OCI-LY1 (cell line): ENCODE measurements at regions not wholly inside any gene's neighbourhood (a gene's known extent, or its start where the extent isn't known, plus 50 kb on each side); places are given as distances from the start of the nearest gene placed in this dataset.

ENCODE experiments used
- H2AFZ ChIP-seq: fragments of 200-600 bp; sonication (generic), shearing (Covaris generic); 2 replicates; pipeline ENCODE4 v1.6.0; 2014; ENCODE audit warnings: antibody characterized with exemption, mild to moderate bottlenecking, low read length
- H3F3A ChIP-seq: fragments of 200-600 bp; sonication (generic), shearing (Covaris generic); 2 replicates; pipeline ENCODE4 v1.6.0; 2014; ENCODE audit warnings: mild to moderate bottlenecking, antibody characterized with exemption, low read length, moderate library complexity; ENCODE audit not compliant: insufficient read depth
- H3K27ac ChIP-seq: fragments of 200-600 bp; sonication (generic); 2 replicates; pipeline ENCODE4 v1.5.1; 2014; ENCODE audit warnings: low read length, mixed run types, mild to moderate bottlenecking, low read depth; ENCODE audit not compliant: poor library complexity, severe bottlenecking
- H3K27me3 ChIP-seq: fragments of 200-600 bp; sonication (generic); 2 replicates; pipeline ENCODE4 v1.6.0; 2014; ENCODE audit warnings: antibody characterized with exemption, mild to moderate bottlenecking, low read length, moderate library complexity; ENCODE audit not compliant: insufficient read depth
- H3K36me3 ChIP-seq: fragments of 200-600 bp; sonication (generic); 2 replicates; pipeline ENCODE4 v1.6.1; 2014; ENCODE audit warnings: mild to moderate bottlenecking, antibody characterized with exemption, low read length, moderate library complexity, mixed read lengths; ENCODE audit not compliant: insufficient read depth
- H3K4me1 ChIP-seq: fragments of 200-600 bp; sonication (generic); 2 replicates; pipeline ENCODE4 v1.5.1; 2014; ENCODE audit warnings: mild to moderate bottlenecking, low read length, moderate library complexity; ENCODE audit not compliant: insufficient read depth, severe bottlenecking
- H3K4me2 ChIP-seq: fragments of 200-600 bp; sonication (generic), shearing (Covaris generic); 2 replicates; pipeline ENCODE4 v1.6.1; 2014; ENCODE audit warnings: low read length
- H3K4me3 ChIP-seq: fragments of 200-600 bp; sonication (generic); 2 replicates; pipeline ENCODE4 v1.5.1; 2014; ENCODE audit warnings: low read length, low read depth, mild to moderate bottlenecking, mixed read lengths; ENCODE audit not compliant: poor library complexity, severe bottlenecking
- H3K79me2 ChIP-seq: fragments of 200-600 bp; shearing (Covaris generic); 2 replicates; pipeline ENCODE4 v1.6.1; 2016; ENCODE audit warnings: mixed run types, low read length, mixed read lengths; ENCODE audit not compliant: insufficient read depth
- H3K9ac ChIP-seq: fragments of 200-600 bp; sonication (generic), shearing (Covaris generic); 2 replicates; pipeline ENCODE4 v1.6.1; 2014; ENCODE audit warnings: mild to moderate bottlenecking, low read length, mixed read lengths
- H3K9me2 ChIP-seq: fragments of 200-600 bp; sonication (generic), shearing (Covaris generic); 2 replicates; pipeline ENCODE4 v1.6.1; 2014; ENCODE audit warnings: low read depth, mild to moderate bottlenecking, low read length, mixed read lengths
- H3K9me3 ChIP-seq: fragments of 200-600 bp; shearing (Covaris generic); 2 replicates; pipeline ENCODE4 v1.6.1; 2014; ENCODE audit warnings: low read length, mixed read lengths
- H4K20me1 ChIP-seq: fragments of 200-600 bp; sonication (generic), shearing (Covaris generic); 2 replicates; pipeline ENCODE4 v1.6.0; 2016; ENCODE audit warnings: mild to moderate bottlenecking, low read length; ENCODE audit not compliant: insufficient read depth
- EZH2 ChIP-seq: fragments of 200-600 bp; sonication (generic), shearing (Covaris generic); IDR thresholded peaks from 2 replicates; pipeline ENCODE4 v1.8.0; 2017; ENCODE audit warnings: borderline replicate concordance, mixed run types, mild to moderate bottlenecking, antibody characterized with exemption, low read length, moderate library complexity, mixed read lengths
- TF ChIP-seq, protein P1 (sequence below): fragments of 200-600 bp; sonication (generic), shearing (Covaris generic); IDR thresholded peaks from 2 replicates; pipeline ENCODE4 v1.5.1; 2017; ENCODE audit warnings: mild to moderate bottlenecking, antibody characterized with exemption, low read length, moderate library complexity, mixed read lengths

DNA sequence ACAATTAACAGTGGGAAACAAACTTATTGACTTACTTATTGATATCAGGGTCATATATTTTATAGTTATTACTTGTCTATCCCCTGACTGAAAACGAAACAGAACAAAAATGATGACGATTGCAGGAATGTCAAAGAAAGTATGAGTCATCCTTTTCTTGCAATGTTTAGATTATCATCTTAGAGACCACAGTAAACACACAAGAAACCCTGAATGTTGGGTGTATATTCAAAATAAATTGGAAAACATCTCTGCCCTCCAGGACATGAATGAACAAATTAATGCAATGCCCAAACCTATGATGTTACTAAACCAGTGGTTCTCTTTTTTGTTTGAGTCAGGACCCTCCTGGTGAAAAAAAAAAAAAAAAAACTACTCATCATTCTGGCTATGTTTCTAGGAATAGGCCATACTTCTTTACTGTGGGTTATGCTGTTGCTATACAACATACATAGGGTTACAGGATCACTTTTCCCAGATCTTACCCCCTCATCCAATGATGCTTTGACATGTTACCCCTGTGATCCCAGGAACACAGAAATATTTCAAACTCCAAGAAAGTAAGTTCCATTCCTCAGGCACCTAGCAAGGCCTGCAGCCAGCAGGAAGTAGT is 623.4 kb upstream of the IGFBP3 start:
- Histone ChIP-seq H3K4me3 (no peak overlapping the region), H3K9ac (no peak overlapping the region), H3K9me3 (no peaks in the 10 kb centered on the region), H3K9me2 (no peaks in the 10 kb centered on the region; the same call in 1 of the 2 replicates), H3F3A (no peaks in the 10 kb centered on the region), H3K36me3 (no peaks in the 10 kb centered on the region), H3K4me2 (no peak overlapping the region), H2AFZ (no peak overlapping the region), H4K20me1 (no peaks in the 10 kb centered on the region), H3K27me3 (no peaks in the 10 kb centered on the region), H3K27ac (no peak overlapping the region), H3K79me2 (no peaks in the 10 kb centered on the region), H3K4me1 (no peaks in the 10 kb centered on the region)
- TF ChIP-seq, protein P1, sequence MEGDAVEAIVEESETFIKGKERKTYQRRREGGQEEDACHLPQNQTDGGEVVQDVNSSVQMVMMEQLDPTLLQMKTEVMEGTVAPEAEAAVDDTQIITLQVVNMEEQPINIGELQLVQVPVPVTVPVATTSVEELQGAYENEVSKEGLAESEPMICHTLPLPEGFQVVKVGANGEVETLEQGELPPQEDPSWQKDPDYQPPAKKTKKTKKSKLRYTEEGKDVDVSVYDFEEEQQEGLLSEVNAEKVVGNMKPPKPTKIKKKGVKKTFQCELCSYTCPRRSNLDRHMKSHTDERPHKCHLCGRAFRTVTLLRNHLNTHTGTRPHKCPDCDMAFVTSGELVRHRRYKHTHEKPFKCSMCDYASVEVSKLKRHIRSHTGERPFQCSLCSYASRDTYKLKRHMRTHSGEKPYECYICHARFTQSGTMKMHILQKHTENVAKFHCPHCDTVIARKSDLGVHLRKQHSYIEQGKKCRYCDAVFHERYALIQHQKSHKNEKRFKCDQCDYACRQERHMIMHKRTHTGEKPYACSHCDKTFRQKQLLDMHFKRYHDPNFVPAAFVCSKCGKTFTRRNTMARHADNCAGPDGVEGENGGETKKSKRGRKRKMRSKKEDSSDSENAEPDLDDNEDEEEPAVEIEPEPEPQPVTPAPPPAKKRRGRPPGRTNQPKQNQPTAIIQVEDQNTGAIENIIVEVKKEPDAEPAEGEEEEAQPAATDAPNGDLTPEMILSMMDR, result no peak
- TF ChIP-seq EZH2, result no peak

DNA sequence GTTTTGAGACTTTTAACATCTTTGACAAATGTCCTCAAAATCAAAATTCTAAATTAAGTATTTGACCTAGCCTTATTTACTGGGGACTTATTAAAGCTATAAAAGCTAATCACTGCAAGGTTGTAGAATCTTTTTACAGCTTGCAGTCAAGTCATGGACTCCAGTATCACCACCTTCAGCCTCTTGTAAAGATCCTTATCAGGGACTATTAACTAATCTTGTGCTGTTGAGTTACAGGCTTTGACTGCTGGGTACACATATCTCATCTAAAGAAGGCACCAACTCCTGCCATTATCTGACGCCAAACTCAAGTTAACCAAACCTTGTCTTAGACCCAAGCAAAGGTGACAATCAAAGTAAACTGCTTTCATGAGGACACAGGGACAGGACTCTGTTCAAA is 621.0 kb upstream of the IGFBP3 start:
- H3F3A ChIP-seq, result no peaks in the 10 kb centered on the region
- TF ChIP-seq, protein P1, result no peak
- TF ChIP-seq EZH2, result no peak
- no peaks in the 10 kb centered on the region; the same call in 1 of the 2 replicates for H3K9me2 ChIP-seq
- no peak overlapping the region for H3K4me3 ChIP-seq
- H3K27ac ChIP-seq, result no peak overlapping the region
- H4K20me1 ChIP-seq, result no peaks in the 10 kb centered on the region
- H2AFZ ChIP-seq, result no peak overlapping the region
- no peak overlapping the region for H3K4me2 ChIP-seq
- no peaks in the 10 kb centered on the region for H3K27me3 ChIP-seq
- H3K36me3 ChIP-seq, result no peaks in the 10 kb centered on the region
- H3K79me2 ChIP-seq, result no peaks in the 10 kb centered on the region
- H3K9me3 ChIP-seq, result no peaks in the 10 kb centered on the region
- H3K9ac ChIP-seq, result no peak overlapping the region
- no peaks in the 10 kb centered on the region for H3K4me1 ChIP-seq

DNA sequence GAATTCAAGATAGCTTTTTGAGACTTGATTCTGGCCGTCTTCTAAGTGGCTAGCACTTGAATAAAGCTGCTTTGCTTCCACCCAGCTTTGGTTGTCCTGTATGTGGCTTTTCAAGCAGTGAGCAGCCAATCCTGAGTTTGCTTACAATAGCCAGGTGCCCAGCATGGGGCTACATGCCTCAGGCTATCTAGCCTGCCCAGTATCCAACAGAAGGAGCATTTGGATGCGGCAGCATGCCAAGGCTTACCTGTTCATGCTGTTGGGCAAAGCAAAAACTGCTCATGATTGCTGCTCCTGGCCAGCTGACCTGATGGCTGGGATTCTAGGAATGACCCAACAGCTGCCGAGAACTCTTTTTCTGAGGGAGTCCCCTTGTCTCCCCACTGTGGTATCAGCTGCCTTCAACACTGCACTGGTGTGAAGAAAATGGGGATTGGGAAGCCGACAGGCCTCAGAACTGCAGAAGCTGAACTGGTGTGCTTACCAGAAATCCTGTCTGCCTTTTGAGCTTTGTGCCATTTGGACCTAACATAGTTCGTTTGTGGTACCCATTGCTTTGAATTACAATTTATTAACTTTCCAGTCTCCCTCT is 618.9 kb upstream of the IGFBP3 start:
- Histone ChIP-seq H3K4me2 (no peak overlapping the region), H3K27me3 (no peaks in the 10 kb centered on the region; the same call in 1 of the 2 replicates)

More for the DNA sequence above, 618.9 kb upstream of the IGFBP3 start:
- Histone ChIP-seq H3K79me2 (no peaks in the 10 kb centered on the region), H3K9ac (no peak overlapping the region), H4K20me1 (no peaks in the 10 kb centered on the region), H3K9me3 (no peaks in the 10 kb centered on the region), H3K9me2 (no peaks in the 10 kb centered on the region), H3K4me3 (no peak overlapping the region), H3K36me3 (no peaks in the 10 kb centered on the region), H3F3A (no peaks in the 10 kb centered on the region), H3K4me1 (no peaks in the 10 kb centered on the region), H2AFZ (no peak overlapping the region), H3K27ac (no peak overlapping the region)
- no peak for TF ChIP-seq EZH2
- TF ChIP-seq, protein P1, result no peak
